ENCODE measurements at regions not wholly inside any gene's neighbourhood (a gene's known extent, or its start where the extent isn't known, plus 50 kb on each side); places are given as distances from the start of the nearest gene placed in this dataset.

DNA sequence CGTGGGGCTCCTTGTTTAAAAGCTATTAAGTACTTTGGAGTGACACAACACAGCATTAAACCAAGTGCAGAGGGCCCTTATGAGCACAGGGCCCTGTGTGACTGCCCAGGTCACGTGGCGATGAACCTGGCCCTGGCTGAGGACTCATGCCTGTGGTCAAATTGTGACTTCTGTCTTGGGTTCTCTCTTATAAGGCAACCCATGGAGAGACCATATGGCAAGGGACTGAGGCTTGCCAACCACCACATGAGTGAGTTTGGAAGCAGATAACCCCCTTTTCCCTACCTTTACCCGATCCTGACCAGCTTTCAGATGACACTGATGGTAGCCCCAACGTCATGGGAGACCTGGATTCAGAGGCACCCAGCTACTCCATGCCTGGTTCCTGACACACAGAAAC lies 140.5 kb downstream of the ZBTB18 start:
- H3K9me3 Mint-ChIP-seq, result no peaks in the 10 kb centered on the region
- no peaks in the 10 kb centered on the region for H3K4me1 Mint-ChIP-seq (ENCODE audit: low read depth)
- no peak overlapping the region for H3K4me3 Mint-ChIP-seq
- no peaks in the 10 kb centered on the region for H3K27me3 Mint-ChIP-seq (ENCODE audit: low read depth)
- DNase-seq (ENCODE audit: low spot score), result no peak
- H3K27ac Mint-ChIP-seq, result no peak overlapping the region
- no peaks in the 10 kb centered on the region for H3K36me3 Mint-ChIP-seq (ENCODE audit: low read depth)

DNA sequence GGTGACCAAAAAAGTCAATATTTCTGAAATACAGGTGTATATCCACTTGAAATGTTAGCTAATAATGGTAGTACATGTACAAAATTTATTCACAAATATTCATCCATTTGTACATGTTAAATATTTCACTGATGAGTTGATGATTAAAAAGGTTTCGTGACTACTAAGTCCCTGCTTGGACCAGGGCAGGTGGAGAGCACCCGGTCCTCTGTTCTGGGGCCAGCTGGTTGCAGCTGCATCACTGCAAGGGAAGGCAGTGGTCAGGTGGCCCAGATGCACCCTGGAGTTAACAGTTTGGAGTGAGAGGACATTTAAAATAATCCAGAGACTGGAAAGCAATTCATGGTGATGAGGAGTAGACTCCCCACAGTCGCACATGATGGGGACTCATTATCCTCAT lies 141.2 kb downstream of the ZBTB18 start:
- no peak for DNase-seq (ENCODE audit: low spot score)
- Mint-ChIP-seq H3K36me3 (ENCODE audit: low read depth) (no peaks in the 10 kb centered on the region), H3K27me3 (ENCODE audit: low read depth) (no peaks in the 10 kb centered on the region), H3K27ac (no peak overlapping the region), H3K9me3 (no peaks in the 10 kb centered on the region), H3K4me3 (no peak overlapping the region), H3K4me1 (ENCODE audit: low read depth) (no peaks in the 10 kb centered on the region)

GRCh38 chr1:244196571-244197285 lies 145.6 kb downstream of the ZBTB18 start:
- no peaks in the 10 kb centered on the region for H3K4me1 Mint-ChIP-seq (ENCODE audit: low read depth)

DNA sequence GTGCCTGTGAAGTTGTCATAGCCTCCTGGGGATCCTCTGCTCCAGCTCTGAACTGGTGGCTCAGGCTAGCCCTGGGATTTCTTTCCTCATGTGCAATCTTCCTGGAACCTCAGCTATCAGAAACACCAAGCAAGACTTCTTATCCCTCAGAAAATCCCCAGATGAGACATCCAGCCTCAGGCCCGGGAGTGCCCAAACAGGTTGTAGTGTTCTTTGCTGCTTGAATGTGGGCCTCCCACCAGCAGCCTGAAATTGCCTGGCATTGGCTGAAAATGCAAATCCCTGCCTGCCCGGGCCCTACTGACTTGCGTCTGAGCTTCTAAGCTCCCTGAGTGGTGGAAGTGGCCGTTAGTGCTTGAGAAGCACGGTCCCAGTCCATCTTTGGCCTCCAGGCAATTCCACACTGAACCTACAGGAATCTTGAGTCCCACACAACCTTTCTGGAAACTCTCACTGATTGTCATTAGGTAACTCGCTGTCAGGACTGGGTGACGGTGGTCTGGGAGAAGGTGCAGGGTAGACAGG lies 146.8 kb downstream of the ZBTB18 start:
- Mint-ChIP-seq H3K27me3 (ENCODE audit: low read depth) (peaks cover 1% of the 10 kb centered on the region), H3K9me3 (no peaks in the 10 kb centered on the region), H3K4me3 (no peak overlapping the region), H3K36me3 (ENCODE audit: low read depth) (no peaks in the 10 kb centered on the region), H3K4me1 (ENCODE audit: low read depth) (no peaks in the 10 kb centered on the region), H3K27ac (no peak overlapping the region)
- no peak for DNase-seq (ENCODE audit: low spot score)

More at GRCh38 chr1:244196571-244197285, 145.6 kb downstream of the ZBTB18 start:
- H3K27me3 Mint-ChIP-seq (ENCODE audit: low read depth), result peaks cover 1% of the 10 kb centered on the region
- no peak overlapping the region for H3K27ac Mint-ChIP-seq
- no peaks in the 10 kb centered on the region for H3K36me3 Mint-ChIP-seq (ENCODE audit: low read depth)
- H3K4me3 Mint-ChIP-seq, result no peak overlapping the region
- H3K9me3 Mint-ChIP-seq, result no peaks in the 10 kb centered on the region
- DNase-seq (ENCODE audit: low spot score), result no peak

DNA sequence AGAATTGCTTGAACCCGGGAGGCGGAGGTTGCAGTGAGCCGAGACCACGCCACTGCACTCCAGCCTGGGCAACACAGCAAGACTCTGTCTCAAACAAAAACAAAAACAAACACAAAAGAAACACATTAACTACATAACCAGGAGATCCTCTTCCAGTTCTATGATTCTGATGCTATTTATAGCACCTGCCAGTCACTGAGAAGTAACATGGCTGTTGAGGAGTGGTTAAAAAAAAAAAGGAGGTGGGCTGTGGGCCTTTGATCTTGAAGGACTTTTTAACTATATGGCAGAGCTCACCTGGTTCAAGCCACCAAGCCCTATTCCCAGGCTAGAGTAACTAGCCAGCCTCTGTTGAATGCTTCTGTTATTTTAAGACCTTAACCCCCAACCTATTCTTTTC lies 148.8 kb downstream of the ZBTB18 start:
- no peaks in the 10 kb centered on the region for H3K36me3 Mint-ChIP-seq (ENCODE audit: low read depth)
- H3K4me1 Mint-ChIP-seq (ENCODE audit: low read depth), result no peaks in the 10 kb centered on the region
- DNase-seq (ENCODE audit: low spot score), result no peak
- H3K27me3 Mint-ChIP-seq (ENCODE audit: low read depth), result peaks cover 1% of the 10 kb centered on the region
- no peaks in the 10 kb centered on the region for H3K9me3 Mint-ChIP-seq
- H3K4me3 Mint-ChIP-seq, result no peak overlapping the region
- no peak overlapping the region for H3K27ac Mint-ChIP-seq

DNA sequence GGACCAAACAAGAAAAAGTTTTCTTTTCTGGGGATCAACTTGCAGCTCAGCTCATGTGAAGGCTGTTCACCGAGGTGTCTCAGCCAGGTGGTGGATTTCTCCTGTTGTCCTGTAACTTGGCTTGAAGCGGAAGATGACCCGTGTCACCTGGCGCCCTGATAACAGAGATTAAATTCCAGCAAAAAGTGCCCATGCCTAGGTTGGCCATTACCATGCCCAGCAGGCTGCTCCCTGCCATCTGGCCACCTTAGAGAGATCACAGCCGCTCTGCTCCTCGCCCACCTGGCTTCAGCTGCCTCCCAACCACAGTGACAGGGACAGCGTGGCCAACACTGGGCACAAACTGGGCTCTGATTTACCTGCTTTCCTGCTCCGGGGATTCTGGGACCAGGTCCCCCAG lies 149.5 kb downstream of the ZBTB18 start:
- Mint-ChIP-seq H3K27ac (no peak overlapping the region), H3K27me3 (ENCODE audit: low read depth) (peaks cover 1% of the 10 kb centered on the region), H3K36me3 (ENCODE audit: low read depth) (no peaks in the 10 kb centered on the region), H3K9me3 (no peaks in the 10 kb centered on the region), H3K4me3 (no peak overlapping the region), H3K4me1 (ENCODE audit: low read depth) (no peaks in the 10 kb centered on the region)
- no peak for DNase-seq (ENCODE audit: low spot score)

- no peaks in the 10 kb centered on the region for H3K36me3 Mint-ChIP-seq (ENCODE audit: low read depth)
- H3K4me1 Mint-ChIP-seq (ENCODE audit: low read depth), result no peaks in the 10 kb centered on the region
- H3K27me3 Mint-ChIP-seq (ENCODE audit: low read depth), result peaks cover 1% of the 10 kb centered on the region
- no peak for DNase-seq (ENCODE audit: low spot score)
- no peak overlapping the region for H3K4me3 Mint-ChIP-seq
- no peak overlapping the region for H3K27ac Mint-ChIP-seq
- H3K9me3 Mint-ChIP-seq, result no peaks in the 10 kb centered on the region
Measured at GRCh38 chr1:244201750-244202149, 150.7 kb downstream of the ZBTB18 start.

DNA sequence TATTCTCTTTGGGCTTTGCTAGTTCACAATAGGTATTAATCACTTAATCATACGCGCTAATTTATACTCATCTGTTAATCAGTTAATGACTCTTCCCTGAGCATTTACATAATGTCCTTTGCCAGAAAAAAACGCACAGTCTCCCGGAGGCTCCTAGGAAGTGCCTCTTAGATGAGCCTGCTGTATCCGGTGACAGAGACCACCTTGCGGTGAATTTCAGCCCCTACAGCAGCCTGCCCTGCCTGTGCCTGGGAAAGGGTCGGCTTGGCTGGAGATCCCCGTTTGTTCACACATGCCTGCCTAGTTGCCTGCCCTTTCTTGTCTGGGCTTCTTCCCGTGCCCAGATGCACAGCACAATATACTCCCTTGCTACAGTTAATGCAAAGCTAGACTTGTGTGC lies 152.9 kb downstream of the ZBTB18 start:
- H3K27me3 Mint-ChIP-seq (ENCODE audit: low read depth), result no peaks in the 10 kb centered on the region

GRCh38 chr1:244205171-244205570 lies 154.1 kb downstream of the ZBTB18 start:
- no peaks in the 10 kb centered on the region for H3K36me3 Mint-ChIP-seq (ENCODE audit: low read depth)
- H3K27ac Mint-ChIP-seq, result no peak overlapping the region
- no peaks in the 10 kb centered on the region for H3K9me3 Mint-ChIP-seq
- H3K4me3 Mint-ChIP-seq, result no peak overlapping the region
- no peak for DNase-seq (ENCODE audit: low spot score)
- H3K27me3 Mint-ChIP-seq (ENCODE audit: low read depth), result no peaks in the 10 kb centered on the region
- H3K4me1 Mint-ChIP-seq (ENCODE audit: low read depth), result no peaks in the 10 kb centered on the region

More for the DNA sequence above, 152.9 kb downstream of the ZBTB18 start:
- no peak overlapping the region for H3K27ac Mint-ChIP-seq
- no peak for DNase-seq (ENCODE audit: low spot score)
- H3K4me3 Mint-ChIP-seq, result no peak overlapping the region
- no peaks in the 10 kb centered on the region for H3K36me3 Mint-ChIP-seq (ENCODE audit: low read depth)
- H3K4me1 Mint-ChIP-seq (ENCODE audit: low read depth), result no peaks in the 10 kb centered on the region
- H3K9me3 Mint-ChIP-seq, result no peaks in the 10 kb centered on the region

- Mint-ChIP-seq H3K27ac (no peak overlapping the region), H3K4me1 (ENCODE audit: low read depth) (no peaks in the 10 kb centered on the region)
Measured at GRCh38 chr1:244205906-244206305, 154.8 kb downstream of the ZBTB18 start.

DNA sequence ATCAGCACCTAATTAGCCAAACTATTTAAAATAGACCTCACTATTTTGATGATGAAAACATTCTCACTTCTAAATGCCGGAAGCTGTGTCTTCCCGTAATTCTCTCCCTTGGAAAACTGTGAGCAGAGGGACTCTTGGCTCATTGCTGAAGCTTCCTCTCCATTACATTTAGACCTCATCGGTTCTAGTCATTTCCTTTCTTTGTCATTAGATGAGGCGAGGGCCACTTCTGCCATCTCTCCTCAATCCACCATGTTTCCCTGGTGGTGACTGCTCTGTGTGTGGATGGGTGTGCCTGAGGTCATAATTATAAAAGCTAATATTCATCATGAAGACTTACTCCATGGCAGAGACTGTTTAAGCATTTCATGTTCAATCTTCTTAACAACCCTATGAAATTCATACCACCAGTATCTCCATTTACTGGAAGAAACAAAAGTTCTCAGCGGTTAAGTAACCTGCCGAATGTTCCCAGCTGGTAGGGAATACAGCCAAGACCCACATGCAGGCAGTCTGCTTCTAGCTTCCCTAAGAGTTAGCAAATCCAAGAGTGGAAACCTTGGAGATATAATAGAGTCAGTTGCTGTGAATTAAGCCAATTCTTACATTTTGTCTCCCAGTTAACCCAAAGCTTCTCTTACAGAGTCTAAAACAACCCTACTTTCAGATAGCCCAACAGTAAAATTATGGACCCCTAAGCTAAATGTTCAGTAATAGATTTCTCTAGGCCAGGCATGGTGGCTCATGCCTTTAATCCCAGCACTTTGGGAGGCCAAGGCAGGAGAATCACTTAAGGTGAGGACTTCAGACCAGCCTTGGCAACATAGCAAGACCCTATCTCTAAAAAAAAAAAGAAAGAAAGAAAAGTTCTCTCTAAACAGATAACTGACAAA lies 156.2 kb downstream of the ZBTB18 start:
- no peaks in the 10 kb centered on the region for H3K4me1 Mint-ChIP-seq (ENCODE audit: low read depth)
- no peak for DNase-seq (ENCODE audit: low spot score)
- H3K27ac Mint-ChIP-seq, result no peak overlapping the region
- no peaks in the 10 kb centered on the region for H3K27me3 Mint-ChIP-seq (ENCODE audit: low read depth)
- H3K36me3 Mint-ChIP-seq (ENCODE audit: low read depth), result no peaks in the 10 kb centered on the region
- H3K9me3 Mint-ChIP-seq, result no peaks in the 10 kb centered on the region
- H3K4me3 Mint-ChIP-seq, result no peak overlapping the region

More at GRCh38 chr1:244205906-244206305, 154.8 kb downstream of the ZBTB18 start:
- no peak for DNase-seq (ENCODE audit: low spot score)
- Mint-ChIP-seq H3K36me3 (ENCODE audit: low read depth) (no peaks in the 10 kb centered on the region), H3K4me3 (no peak overlapping the region), H3K27me3 (ENCODE audit: low read depth) (no peaks in the 10 kb centered on the region), H3K9me3 (no peaks in the 10 kb centered on the region)

- Mint-ChIP-seq H3K4me1 (ENCODE audit: low read depth) (no peaks in the 10 kb centered on the region), H3K27me3 (ENCODE audit: low read depth) (no peaks in the 10 kb centered on the region), H3K4me3 (no peak overlapping the region), H3K9me3 (no peaks in the 10 kb centered on the region), H3K27ac (no peak overlapping the region), H3K36me3 (ENCODE audit: low read depth) (no peaks in the 10 kb centered on the region)
- no peak for DNase-seq (ENCODE audit: low spot score)
Measured at GRCh38 chr1:244207935-244208244, 156.8 kb downstream of the ZBTB18 start.

GRCh38 chr1:244209955-244210354 lies 158.9 kb downstream of the ZBTB18 start:
- Mint-ChIP-seq H3K36me3 (ENCODE audit: low read depth) (no peaks in the 10 kb centered on the region), H3K4me3 (no peak overlapping the region), H3K27me3 (ENCODE audit: low read depth) (no peaks in the 10 kb centered on the region), H3K4me1 (ENCODE audit: low read depth) (no peaks in the 10 kb centered on the region), H3K9me3 (no peaks in the 10 kb centered on the region), H3K27ac (no peak overlapping the region)
- DNase-seq (ENCODE audit: low spot score), result no peak

DNA sequence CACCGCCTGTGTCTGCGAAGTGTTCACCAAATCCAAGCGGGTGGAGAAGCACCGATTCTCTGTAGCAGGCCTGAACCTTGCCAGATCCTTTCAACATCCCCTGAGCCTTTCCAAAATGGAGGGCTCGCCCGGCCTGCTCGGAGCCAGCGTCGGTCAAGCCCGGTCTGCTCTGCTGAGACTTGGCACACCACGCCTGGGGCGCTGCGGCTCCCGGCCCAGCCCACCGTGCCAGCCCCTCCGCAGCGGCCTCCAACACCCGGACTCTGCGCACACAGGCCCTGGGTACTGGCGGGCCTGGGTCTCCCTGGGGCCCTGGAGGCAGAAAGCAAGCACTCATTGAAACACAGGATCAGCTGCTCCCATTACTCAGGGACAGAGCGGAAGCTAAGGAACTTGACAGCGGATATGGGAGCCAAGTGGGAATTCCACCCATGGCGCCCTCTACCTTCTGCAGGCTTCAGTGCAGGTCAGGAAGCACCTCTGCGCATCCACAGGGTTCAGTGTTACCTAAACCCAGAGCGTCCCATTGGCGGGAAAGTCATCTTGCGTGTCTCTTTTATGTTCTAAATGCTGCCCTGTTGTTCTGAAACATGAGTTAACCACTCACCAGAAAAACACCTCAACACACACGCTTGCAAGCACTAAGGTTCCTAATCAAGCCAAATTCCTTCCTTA lies 159.9 kb downstream of the ZBTB18 start:
- Mint-ChIP-seq H3K27me3 (ENCODE audit: low read depth) (no peaks in the 10 kb centered on the region), H3K4me3 (no peak overlapping the region), H3K4me1 (ENCODE audit: low read depth) (no peaks in the 10 kb centered on the region), H3K27ac (no peak overlapping the region), H3K9me3 (no peaks in the 10 kb centered on the region), H3K36me3 (ENCODE audit: low read depth) (no peaks in the 10 kb centered on the region)
- DNase-seq (ENCODE audit: low spot score), result no peak
